Suppressor macrophage treated with lipopolysaccharide for 4 hours (primary cell): ENCODE measurements at regions not wholly inside any gene's neighbourhood (a gene's known extent, or its start where the extent isn't known, plus 50 kb on each side); places are given as distances from the start of the nearest gene placed in this dataset.
A peak's percentile ranks its signal among the peaks of the same experiment; 100 is the strongest.

Source experiments
- DNase-seq: peaks from one replicate; pipeline ENCODE4 v3.0.0-alpha.2; 2020

DNA sequence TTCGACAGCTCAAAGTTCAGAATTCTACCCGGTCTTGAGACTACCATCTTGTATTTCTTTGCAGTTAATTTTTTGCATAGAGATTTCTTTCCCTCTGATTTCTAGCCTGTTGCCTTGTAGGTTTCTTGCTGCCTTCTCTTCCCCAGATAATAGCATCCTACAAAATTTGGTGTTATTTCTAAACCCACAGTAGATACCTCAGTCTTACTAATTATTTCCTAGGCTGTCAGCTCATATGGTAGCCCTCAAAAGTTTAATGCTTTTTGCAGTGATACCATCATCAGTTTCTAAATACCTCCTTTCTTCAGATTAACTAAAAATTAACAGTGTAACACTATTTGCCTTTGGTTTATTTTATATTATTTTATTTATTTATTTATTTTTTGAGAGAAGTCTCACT lies 61.9 kb upstream of the TMPO start:
- DNase-seq: no peak

DNA sequence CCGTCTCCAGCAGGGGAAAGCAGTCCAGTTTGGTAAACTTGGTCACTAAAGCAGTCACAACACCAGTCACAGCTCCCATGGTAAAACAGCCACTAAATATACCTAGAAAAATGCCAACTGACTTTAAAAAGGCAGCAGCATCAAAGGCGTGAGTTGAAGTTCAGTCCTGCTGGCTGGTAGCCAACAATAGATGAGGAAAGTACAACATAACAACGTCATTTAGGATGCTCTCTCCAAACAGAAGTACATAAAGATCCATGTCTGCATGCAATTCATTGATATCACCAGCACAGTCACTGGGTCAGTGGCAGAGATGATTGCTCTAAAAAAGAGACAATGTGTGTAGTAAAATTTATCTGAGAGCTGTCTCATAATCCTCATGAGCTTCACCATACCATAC lies 59.3 kb upstream of the TMPO start:
- DNase-seq: no peak

DNA sequence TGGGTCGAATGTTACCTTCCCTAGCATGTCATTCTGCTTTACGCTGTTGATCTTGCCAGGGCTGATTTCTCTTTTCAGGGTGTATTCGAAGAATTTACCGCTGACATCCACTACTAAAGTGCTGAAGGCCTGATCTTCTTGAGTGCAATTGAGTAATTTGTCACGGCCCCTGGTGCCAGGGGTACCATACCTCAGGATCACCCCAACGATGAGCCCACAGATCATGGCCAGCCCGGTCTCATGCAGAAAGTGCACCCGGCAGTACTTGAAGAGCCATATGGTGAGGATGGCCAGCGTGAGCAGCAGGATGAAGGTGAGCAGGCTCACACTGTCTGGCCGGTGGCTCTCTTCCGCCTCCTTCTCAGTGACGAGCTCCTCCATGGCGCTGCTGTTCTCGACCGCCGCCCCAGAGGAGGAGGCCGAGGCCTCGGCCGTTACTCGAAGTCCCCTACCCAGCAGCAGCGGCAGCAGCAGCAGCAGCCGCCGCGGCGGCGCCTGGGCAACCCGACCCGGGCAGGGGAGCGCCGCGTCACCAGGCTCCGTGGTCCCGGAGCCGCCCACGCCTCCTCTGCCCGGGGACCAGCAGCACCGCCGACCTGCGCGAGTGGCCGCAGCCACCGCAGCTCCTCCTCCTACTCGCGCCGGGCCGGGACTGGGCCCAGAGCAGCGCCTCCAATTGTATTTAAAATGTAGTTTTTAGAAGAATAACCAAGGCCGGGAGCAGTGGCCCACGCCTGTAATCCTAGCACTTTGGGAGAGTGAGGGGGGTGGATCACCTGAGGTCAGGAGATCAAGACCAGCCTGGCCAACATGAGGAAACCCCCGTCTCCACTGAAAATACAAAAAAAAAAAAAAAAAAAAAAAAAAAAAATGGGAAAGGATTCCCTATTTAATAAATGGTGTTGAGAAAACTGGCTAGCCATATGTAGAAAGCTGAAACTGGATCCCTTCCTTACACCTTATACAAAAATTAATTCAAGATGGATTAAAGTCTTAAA lies 58.5 kb upstream of the TMPO start:
- peak; percentile 44 for DNase-seq

DNA sequence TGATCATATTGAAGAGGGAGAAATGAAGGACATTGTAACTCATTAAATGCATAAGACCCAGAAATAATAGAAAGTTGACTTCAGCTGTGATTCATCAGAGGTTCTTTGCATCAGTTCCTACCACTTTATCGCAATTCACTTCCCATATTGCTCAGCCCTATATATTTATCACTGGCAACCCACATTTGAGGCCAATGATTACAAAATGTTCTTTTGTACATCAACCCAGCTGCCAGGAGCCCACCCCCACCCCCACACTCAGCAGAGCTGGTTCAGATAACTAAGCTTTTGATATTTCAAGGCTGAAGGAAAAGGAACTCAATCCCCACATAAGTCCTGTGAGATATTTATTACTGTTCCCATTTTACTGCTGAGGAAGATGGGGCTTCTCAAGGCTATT lies 51.2 kb upstream of the TMPO start:
- DNase-seq: peak; percentile 90

DNA sequence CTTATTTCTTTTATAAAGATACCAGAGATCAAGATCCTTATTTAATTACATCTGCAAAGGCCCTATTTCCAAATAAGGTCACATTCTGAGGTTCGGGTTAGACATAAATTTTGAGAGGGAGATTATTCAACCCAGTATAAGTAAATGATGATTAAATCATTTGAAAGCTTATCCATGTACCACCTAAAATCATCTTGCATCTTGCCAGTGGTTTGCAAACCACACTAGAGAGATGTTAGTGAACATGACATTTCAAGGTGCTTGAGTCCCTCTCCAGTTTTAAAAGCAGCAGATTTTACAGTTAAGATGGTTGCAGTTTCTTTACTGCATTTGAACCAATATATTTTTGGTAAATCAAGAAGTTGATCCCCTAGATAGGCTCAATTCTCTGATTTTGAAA lies 49.9 kb upstream of the TMPO start:
- no peak for DNase-seq
